ENCODE measurements at regions not wholly inside any gene's neighbourhood (a gene's known extent, or its start where the extent isn't known, plus 50 kb on each side); places are given as distances from the start of the nearest gene placed in this dataset.

GRCh38 chr12:94731733-94732360 lies 81.5 kb upstream of the TMCC3 start:
- H3K4me3 ChIP-seq, result peak overlapping the region; percentile 3
- Mint-ChIP-seq H3K4me3 (no peak overlapping the region), H3K27ac (peak overlapping the region; percentile 24), H3K4me1 (peaks cover 35% of the 10 kb centered on the region), H3K36me3 (no peaks in the 10 kb centered on the region), H3K27me3 (ENCODE audit: insufficient read depth, low read depth) (peaks cover 12% of the 10 kb centered on the region), H3K9me3 (peaks cover 13% of the 10 kb centered on the region)
- H3K4me1 ChIP-seq, result peaks cover 30% of the 10 kb centered on the region
- H3F3A ChIP-seq (ENCODE audit: low read depth), result peaks cover 36% of the 10 kb centered on the region
- H2AFZ ChIP-seq (replicated peaks), result no peak overlapping the region
- H3K9me3 ChIP-seq (ENCODE audit: low read depth), result peaks cover 4% of the 10 kb centered on the region
- H3K4me2 ChIP-seq, result peak overlapping the region; percentile 69
- DNase-seq (ENCODE audit: low spot score), result peak; percentile 82
- peak; percentile 51 for TF ChIP-seq EZH2phosphoT487 (IDR thresholded peaks at IDR 0.05)
- TF ChIP-seq, protein P1, sequence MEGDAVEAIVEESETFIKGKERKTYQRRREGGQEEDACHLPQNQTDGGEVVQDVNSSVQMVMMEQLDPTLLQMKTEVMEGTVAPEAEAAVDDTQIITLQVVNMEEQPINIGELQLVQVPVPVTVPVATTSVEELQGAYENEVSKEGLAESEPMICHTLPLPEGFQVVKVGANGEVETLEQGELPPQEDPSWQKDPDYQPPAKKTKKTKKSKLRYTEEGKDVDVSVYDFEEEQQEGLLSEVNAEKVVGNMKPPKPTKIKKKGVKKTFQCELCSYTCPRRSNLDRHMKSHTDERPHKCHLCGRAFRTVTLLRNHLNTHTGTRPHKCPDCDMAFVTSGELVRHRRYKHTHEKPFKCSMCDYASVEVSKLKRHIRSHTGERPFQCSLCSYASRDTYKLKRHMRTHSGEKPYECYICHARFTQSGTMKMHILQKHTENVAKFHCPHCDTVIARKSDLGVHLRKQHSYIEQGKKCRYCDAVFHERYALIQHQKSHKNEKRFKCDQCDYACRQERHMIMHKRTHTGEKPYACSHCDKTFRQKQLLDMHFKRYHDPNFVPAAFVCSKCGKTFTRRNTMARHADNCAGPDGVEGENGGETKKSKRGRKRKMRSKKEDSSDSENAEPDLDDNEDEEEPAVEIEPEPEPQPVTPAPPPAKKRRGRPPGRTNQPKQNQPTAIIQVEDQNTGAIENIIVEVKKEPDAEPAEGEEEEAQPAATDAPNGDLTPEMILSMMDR (IDR thresholded peaks at IDR 0.05), result no peak
- no peaks in the 10 kb centered on the region for H3K27me3 ChIP-seq
- peak overlapping the region; percentile 69 for H3K27ac ChIP-seq
- H3K36me3 ChIP-seq, result no peaks in the 10 kb centered on the region
- no peaks in the 10 kb centered on the region for H4K20me1 ChIP-seq (ENCODE audit: low read depth)
- H3K9ac ChIP-seq, result no peak overlapping the region
- no peaks in the 10 kb centered on the region for H3K79me2 ChIP-seq (ENCODE audit: low read depth)

DNA sequence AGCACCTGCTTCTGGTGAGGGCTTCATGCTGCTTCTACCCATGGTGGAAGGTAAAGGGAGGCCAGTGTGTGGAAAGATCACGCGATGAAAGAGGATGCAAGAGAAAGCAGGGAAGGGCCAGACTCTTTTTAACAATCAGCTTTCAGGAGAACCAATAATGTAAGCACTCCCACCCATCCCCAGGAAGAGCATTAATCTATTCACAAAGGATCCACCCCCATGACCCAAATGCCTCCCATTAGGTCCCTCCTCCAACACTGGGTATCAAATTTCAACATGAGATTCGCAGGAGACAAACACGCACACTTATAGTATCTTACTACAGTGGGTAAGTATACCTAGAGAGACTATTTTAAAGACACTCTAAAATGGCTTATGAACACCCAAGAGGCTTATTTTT lies 80.5 kb upstream of the TMCC3 start:
- Histone ChIP-seq H3K4me2 (peak overlapping the region; percentile 17), H3K27ac (no peak overlapping the region), H2AFZ (replicated peaks) (no peak overlapping the region), H3K9ac (no peak overlapping the region), H3K27me3 (no peaks in the 10 kb centered on the region), H3K4me1 (peaks cover 40% of the 10 kb centered on the region), H3K79me2 (ENCODE audit: low read depth) (no peaks in the 10 kb centered on the region), H3F3A (ENCODE audit: low read depth) (peaks cover 46% of the 10 kb centered on the region), H3K9me3 (ENCODE audit: low read depth) (peaks cover 4% of the 10 kb centered on the region), H3K36me3 (no peaks in the 10 kb centered on the region), H3K4me3 (no peak overlapping the region), H4K20me1 (ENCODE audit: low read depth) (no peaks in the 10 kb centered on the region)
- TF ChIP-seq, protein P1 (IDR thresholded peaks at IDR 0.05), result no peak
- no peak for TF ChIP-seq EZH2 (IDR thresholded peaks at IDR 0.05)
- no peak for TF ChIP-seq EZH2phosphoT487 (IDR thresholded peaks at IDR 0.05)
- H3K9me3 Mint-ChIP-seq, result peaks cover 17% of the 10 kb centered on the region
- no peaks in the 10 kb centered on the region for H3K36me3 Mint-ChIP-seq
- peaks cover 12% of the 10 kb centered on the region for H3K27me3 Mint-ChIP-seq (ENCODE audit: insufficient read depth, low read depth)
- DNase-seq (ENCODE audit: low spot score), result peak; percentile 30
- no peak overlapping the region for H3K4me3 Mint-ChIP-seq
- H3K27ac Mint-ChIP-seq, result no peak overlapping the region
- peaks cover 43% of the 10 kb centered on the region for H3K4me1 Mint-ChIP-seq

GRCh38 chr12:94726236-94726835 lies 76.0 kb upstream of the TMCC3 start:
- H3K36me3 Mint-ChIP-seq, result no peaks in the 10 kb centered on the region
- no peaks in the 10 kb centered on the region for H3K79me2 ChIP-seq (ENCODE audit: low read depth)
- no peak overlapping the region for H3K9ac ChIP-seq
- peaks cover 30% of the 10 kb centered on the region for H3K4me1 ChIP-seq
- H3K36me3 ChIP-seq, result no peaks in the 10 kb centered on the region
- peaks cover 22% of the 10 kb centered on the region for H3K4me1 Mint-ChIP-seq
- H3K9me3 Mint-ChIP-seq, result peaks cover 17% of the 10 kb centered on the region
- TF ChIP-seq EZH2phosphoT487 (IDR thresholded peaks at IDR 0.05) (no peak), EZH2 (IDR thresholded peaks at IDR 0.05) (no peak)
- TF ChIP-seq, protein P1 (IDR thresholded peaks at IDR 0.05), result no peak
- H2AFZ ChIP-seq (replicated peaks), result no peak overlapping the region
- no peaks in the 10 kb centered on the region for H4K20me1 ChIP-seq (ENCODE audit: low read depth)
- no peak overlapping the region for H3K4me3 ChIP-seq
- peaks cover 4% of the 10 kb centered on the region for H3K9me3 ChIP-seq (ENCODE audit: low read depth)
- H3K27me3 Mint-ChIP-seq (ENCODE audit: insufficient read depth, low read depth), result peaks cover 8% of the 10 kb centered on the region
- peak overlapping the region; percentile 64 for H3K27ac ChIP-seq
- H3K27me3 ChIP-seq, result no peaks in the 10 kb centered on the region
- H3F3A ChIP-seq (ENCODE audit: low read depth), result peaks cover 38% of the 10 kb centered on the region
- H3K27ac Mint-ChIP-seq, result no peak overlapping the region
- H3K4me3 Mint-ChIP-seq, result no peak overlapping the region
- H3K4me2 ChIP-seq, result peak overlapping the region; percentile 56
- DNase-seq (ENCODE audit: low spot score), result peak; percentile 62
